GM23248 (cell line): ENCODE measurements at regions not wholly inside any gene's neighbourhood (a gene's known extent, or its start where the extent isn't known, plus 50 kb on each side); places are given as distances from the start of the nearest gene placed in this dataset.

Source experiments
- DNase-seq: peaks from one replicate; pipeline ENCODE4 v3.0.0-alpha.2; 2015
- H2AFZ ChIP-seq: fragments of 200-600 bp; sonication (generic); 2 replicates; pipeline ENCODE4 v1.6.1; 2016; ENCODE audit warnings: antibody characterized with exemption
- H3F3A ChIP-seq: fragments of 200-600 bp; sonication (generic); 2 replicates; pipeline ENCODE4 v1.6.1; 2016; ENCODE audit warnings: mild to moderate bottlenecking, antibody characterized with exemption, mixed run types; ENCODE audit not compliant: insufficient read depth
- H3K27ac ChIP-seq: fragments of 200-600 bp; sonication (generic); 2 replicates; pipeline ENCODE4 v1.5.1; 2016; ENCODE audit warnings: mild to moderate bottlenecking
- H3K27me3 ChIP-seq: fragments of 200-600 bp; sonication (generic); replicated peaks from 2 replicates; pipeline ENCODE4 v1.6.1; 2016; ENCODE audit warnings: mild to moderate bottlenecking; ENCODE audit not compliant: insufficient read depth
- H3K36me3 ChIP-seq: fragments of 200-600 bp; sonication (generic); 2 replicates; pipeline ENCODE4 v1.6.1; 2016; ENCODE audit warnings: low read depth, mild to moderate bottlenecking
- H3K4me1 ChIP-seq: fragments of 200-600 bp; sonication (generic); 2 replicates; pipeline ENCODE4 v1.6.1; 2016; ENCODE audit warnings: mild to moderate bottlenecking; ENCODE audit not compliant: insufficient read depth
- H3K4me2 ChIP-seq: fragments of 200-600 bp; sonication (generic); one replicate; pipeline ENCODE4 v1.6.1; 2016; ENCODE audit warnings: mild to moderate bottlenecking; ENCODE audit not compliant: unreplicated experiment
- H3K4me3 ChIP-seq: fragments of 200-600 bp; sonication (generic); 2 replicates; pipeline ENCODE4 v1.5.1; 2016; ENCODE audit warnings: mild to moderate bottlenecking
- H3K79me2 ChIP-seq: fragments of 200-600 bp; sonication (generic); 2 replicates; pipeline ENCODE4 v1.6.1; 2016; ENCODE audit warnings: mild to moderate bottlenecking; ENCODE audit not compliant: insufficient read depth
- H3K9ac ChIP-seq: fragments of 200-600 bp; sonication (generic); 2 replicates; pipeline ENCODE4 v1.6.1; 2016; ENCODE audit warnings: mild to moderate bottlenecking
- H3K9me2 ChIP-seq: fragments of 200-600 bp; sonication (generic); 2 replicates; pipeline ENCODE4 v1.6.1; 2016; ENCODE audit warnings: mixed run types, mild to moderate bottlenecking, moderate library complexity; ENCODE audit not compliant: insufficient read depth
- H3K9me3 ChIP-seq: fragments of 200-600 bp; sonication (generic); one replicate; pipeline ENCODE4 v1.6.1; 2017; ENCODE audit warnings: low read depth
- H4K20me1 ChIP-seq: fragments of 200-600 bp; sonication (generic); 2 replicates; pipeline ENCODE4 v1.6.0; 2016; ENCODE audit not compliant: insufficient read depth
- EZH2 ChIP-seq: fragments of 200-600 bp; sonication (generic); IDR thresholded peaks from 2 replicates; pipeline ENCODE4 v1.6.1; 2018; ENCODE audit warnings: antibody characterized with exemption, mild to moderate bottlenecking; ENCODE audit not compliant: insufficient read depth, poor library complexity, severe bottlenecking
- EZH2phosphoT487 ChIP-seq: fragments of 200-600 bp; sonication (generic); IDR thresholded peaks from 2 replicates; pipeline ENCODE4 v1.6.1; 2018; ENCODE audit warnings: antibody characterized with exemption, moderate library complexity, mild to moderate bottlenecking, low read depth; ENCODE audit not compliant: insufficient read depth
- WGBS, 2 experiments: methylation state at CpG; one replicate each; pipeline ENCODE4 v1.1.6; 2015 to 2017; ENCODE audit warnings: low lambda C conversion rate in 2 of 2, low coverage in 1 of 2; ENCODE audit errors: missing lambda C conversion rate in 2 of 2; 5-methylcytosine and 5-hydroxymethylcytosine counted together
- in situ Hi-C: fragments of 300-500 bp; cut with MboI; formaldehyde crosslinking; loops from 2 replicates; pipeline ENCODE4 v1.15.0; 2020

DNA sequence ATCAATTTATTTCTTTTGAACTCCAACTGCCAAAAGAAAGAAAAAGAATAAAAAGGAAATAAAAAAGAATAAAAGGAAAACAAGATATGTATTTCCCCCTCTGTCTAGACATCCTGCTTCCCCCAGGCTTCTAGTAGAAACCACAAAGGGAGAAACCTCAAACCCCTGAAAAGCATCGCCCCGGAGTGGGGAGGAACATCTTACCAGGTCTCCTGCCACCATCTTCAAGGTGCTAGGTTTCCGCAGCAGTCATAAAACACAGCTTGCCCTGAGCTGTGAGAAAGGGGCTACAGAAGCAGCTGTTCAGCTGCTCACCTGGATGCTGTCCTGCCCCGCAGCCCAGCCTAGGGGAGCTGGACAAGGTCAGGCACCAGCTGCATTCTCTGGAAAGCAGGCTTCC, 487.7 kb downstream of the GADD45G start:
- no peaks in the 10 kb centered on the region for H3K79me2 ChIP-seq
- H2AFZ ChIP-seq = no peak overlapping the region
- H3K27me3 ChIP-seq = no peaks in the 10 kb centered on the region; the same call in 1 of the 2 replicates
- in situ Hi-C loops = no loop called here
- H3K9me3 ChIP-seq = no peaks in the 10 kb centered on the region
- DNase-seq = no peak
- no peak overlapping the region for H3K9ac ChIP-seq
- TF ChIP-seq EZH2phosphoT487 (no peak), EZH2 (no peak)
- no peaks in the 10 kb centered on the region for H4K20me1 ChIP-seq
- WGBS, 2 experiments = 62 to 75% methylated on average over 4 of the region's 4 CpGs
- H3K4me3 ChIP-seq = no peak overlapping the region
- no peak overlapping the region for H3K4me2 ChIP-seq
- H3K27ac ChIP-seq = no peak overlapping the region
- no peaks in the 10 kb centered on the region for H3K4me1 ChIP-seq
- H3K36me3 ChIP-seq = no peaks in the 10 kb centered on the region
- H3K9me2 ChIP-seq = no peaks in the 10 kb centered on the region
- H3F3A ChIP-seq = no peaks in the 10 kb centered on the region

DNA sequence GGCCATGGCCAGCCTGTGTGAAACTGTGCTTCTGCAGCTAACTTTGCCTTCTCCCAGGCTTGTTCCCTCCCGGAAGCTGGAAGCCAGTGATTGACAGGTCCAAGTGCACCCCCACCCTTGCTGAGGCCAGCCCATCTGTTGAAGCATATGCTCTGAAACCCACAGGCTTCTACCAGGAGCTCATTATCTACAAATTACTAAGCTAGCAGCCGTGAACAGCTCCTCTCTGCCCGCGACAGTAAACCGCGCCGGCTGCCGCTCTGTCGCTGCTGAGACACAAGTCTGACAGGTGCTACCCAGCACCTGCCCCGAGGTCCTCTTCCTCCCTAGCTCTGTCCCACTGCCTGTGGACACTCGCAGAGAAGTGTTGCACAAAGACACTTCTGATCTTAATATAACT, 490.9 kb downstream of the GADD45G start:
- H3K4me3 ChIP-seq = no peak overlapping the region
- H3K36me3 ChIP-seq = no peaks in the 10 kb centered on the region
- H3F3A ChIP-seq = no peaks in the 10 kb centered on the region
- no peak overlapping the region for H3K4me2 ChIP-seq
- TF ChIP-seq EZH2 = no peak
- no peak for TF ChIP-seq EZH2phosphoT487
- H3K9me3 ChIP-seq = no peaks in the 10 kb centered on the region
- no peak overlapping the region for H3K9ac ChIP-seq
- H4K20me1 ChIP-seq = no peaks in the 10 kb centered on the region
- H3K4me1 ChIP-seq = no peaks in the 10 kb centered on the region
- no peaks in the 10 kb centered on the region for H3K9me2 ChIP-seq
- no peak overlapping the region for H3K27ac ChIP-seq
- in situ Hi-C loops = no loop called here
- no peak overlapping the region for H2AFZ ChIP-seq
- no peaks in the 10 kb centered on the region for H3K27me3 ChIP-seq
- no peak for DNase-seq
- WGBS, 2 experiments = 54 to 55% methylated on average over 11 of the region's 11 CpGs
- H3K79me2 ChIP-seq = no peaks in the 10 kb centered on the region

DNA sequence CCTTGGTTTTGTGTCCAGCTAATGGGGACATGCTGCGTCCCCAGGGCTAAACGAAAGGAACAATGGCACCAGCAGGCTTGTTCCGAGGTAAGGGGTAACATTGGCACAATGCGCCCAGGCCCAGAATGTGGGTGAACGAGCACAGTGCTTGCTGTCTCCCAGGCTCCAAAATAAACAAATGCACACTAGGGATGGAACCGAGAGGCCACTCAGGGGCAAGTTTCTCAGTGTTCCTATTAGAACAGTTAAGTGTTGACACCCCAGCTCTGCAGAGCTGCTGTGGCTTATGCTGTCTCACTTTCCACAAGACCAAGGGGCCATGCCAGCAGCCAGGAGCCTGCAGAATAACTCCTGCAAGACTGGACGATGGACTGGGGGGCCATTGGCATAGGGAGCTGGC, 492.4 kb downstream of the GADD45G start:
- Histone ChIP-seq H4K20me1 (no peaks in the 10 kb centered on the region), H3K36me3 (no peaks in the 10 kb centered on the region), H3K4me2 (no peak overlapping the region), H3K9me3 (no peaks in the 10 kb centered on the region), H3K4me3 (no peak overlapping the region), H3K79me2 (no peaks in the 10 kb centered on the region), H3K27me3 (no peaks in the 10 kb centered on the region), H2AFZ (no peak overlapping the region), H3K9me2 (no peaks in the 10 kb centered on the region), H3F3A (no peaks in the 10 kb centered on the region), H3K4me1 (no peaks in the 10 kb centered on the region), H3K9ac (no peak overlapping the region), H3K27ac (no peak overlapping the region)
- WGBS, 2 experiments = 66 to 68% methylated on average over 7 of the region's 7 CpGs
- no peak for TF ChIP-seq EZH2phosphoT487
- TF ChIP-seq EZH2 = no peak
- DNase-seq = no peak
- in situ Hi-C loops = no loop called here

DNA sequence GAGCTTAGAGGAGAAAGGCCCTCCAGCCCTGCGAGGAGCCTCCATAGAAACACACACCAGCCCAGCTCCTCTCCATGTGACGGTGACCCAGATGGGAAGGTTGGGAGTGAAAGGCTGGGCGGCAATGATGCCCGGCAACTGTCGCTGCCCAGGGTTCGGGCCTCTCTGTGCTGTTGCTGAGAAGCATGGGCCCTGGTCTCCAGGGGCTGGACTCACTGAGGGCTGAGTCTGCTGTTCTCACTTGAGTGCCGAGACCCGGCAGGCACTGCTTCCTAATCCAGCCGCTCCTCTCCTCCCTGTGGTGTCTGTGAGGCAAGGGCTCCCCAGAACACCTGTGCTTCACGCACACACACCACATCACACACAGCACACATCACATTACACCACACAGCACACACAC, 493.6 kb downstream of the GADD45G start:
- DNase-seq = no peak
- WGBS, 2 experiments = 81 to 84% methylated on average over 10 of the region's 10 CpGs
- Histone ChIP-seq H3K27me3 (no peaks in the 10 kb centered on the region), H3K36me3 (no peaks in the 10 kb centered on the region), H2AFZ (no peak overlapping the region), H3K9me3 (no peaks in the 10 kb centered on the region), H3K9me2 (no peaks in the 10 kb centered on the region), H3K4me2 (no peak overlapping the region), H3K4me1 (no peaks in the 10 kb centered on the region), H3K27ac (no peak overlapping the region), H3K9ac (no peak overlapping the region), H3F3A (no peaks in the 10 kb centered on the region), H3K79me2 (no peaks in the 10 kb centered on the region), H3K4me3 (no peak overlapping the region), H4K20me1 (no peaks in the 10 kb centered on the region)
- TF ChIP-seq EZH2phosphoT487 (no peak), EZH2 (no peak)
- in situ Hi-C loops = no loop called here
